HG02678 (cell line): ENCODE measurements at regions not wholly inside any gene's neighbourhood (a gene's known extent, or its start where the extent isn't known, plus 50 kb on each side); places are given as distances from the start of the nearest gene placed in this dataset.

Source experiments
- ATAC-seq: cut with Tn5 transposase; IDR thresholded peaks from one replicate; pipeline ENCODE4 v1.9.1; 2021; ENCODE audit warnings: mild to moderate bottlenecking, moderate library complexity; ENCODE audit not compliant: unreplicated experiment

DNA sequence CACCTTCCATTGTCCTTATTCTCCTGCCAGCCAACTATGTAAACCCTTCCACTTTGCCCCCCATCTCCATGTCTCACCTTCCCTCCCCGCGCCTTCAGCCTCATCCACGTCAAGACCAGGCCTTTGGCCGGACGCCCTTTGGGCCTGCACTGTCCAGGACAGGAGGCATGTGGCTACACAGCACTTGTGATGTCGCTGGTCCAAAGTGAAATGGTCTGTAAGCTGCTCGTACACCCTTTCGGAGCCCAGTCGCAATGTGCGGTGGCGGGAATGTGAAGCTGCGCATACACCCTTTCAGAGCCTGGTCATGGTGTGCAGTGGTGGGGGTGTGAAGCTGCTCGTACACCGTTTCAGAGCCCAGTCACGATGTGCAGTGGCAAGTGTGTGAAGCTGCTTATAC, 247.9 kb upstream of the RGS6 start:
- no peak for ATAC-seq

DNA sequence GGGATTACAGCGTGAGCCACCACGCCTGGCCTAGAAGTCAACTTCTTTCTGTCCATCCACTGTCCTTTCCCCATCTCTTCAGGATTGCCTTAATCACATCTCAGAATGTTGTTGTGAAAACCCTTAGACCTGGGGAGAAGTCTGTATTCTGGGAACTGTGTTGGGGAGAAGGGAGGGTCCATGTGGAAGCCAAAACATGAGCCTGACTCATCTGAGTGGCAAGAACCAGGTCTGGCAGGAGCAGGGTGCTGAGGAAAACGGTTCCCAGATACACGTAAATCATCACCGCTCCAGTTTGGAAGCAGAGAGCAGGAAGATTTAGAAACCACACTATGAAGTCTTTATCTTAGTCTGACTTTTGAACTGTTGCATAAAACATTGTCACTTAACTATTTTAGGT, 245.6 kb upstream of the RGS6 start:
- ATAC-seq = no peak

DNA sequence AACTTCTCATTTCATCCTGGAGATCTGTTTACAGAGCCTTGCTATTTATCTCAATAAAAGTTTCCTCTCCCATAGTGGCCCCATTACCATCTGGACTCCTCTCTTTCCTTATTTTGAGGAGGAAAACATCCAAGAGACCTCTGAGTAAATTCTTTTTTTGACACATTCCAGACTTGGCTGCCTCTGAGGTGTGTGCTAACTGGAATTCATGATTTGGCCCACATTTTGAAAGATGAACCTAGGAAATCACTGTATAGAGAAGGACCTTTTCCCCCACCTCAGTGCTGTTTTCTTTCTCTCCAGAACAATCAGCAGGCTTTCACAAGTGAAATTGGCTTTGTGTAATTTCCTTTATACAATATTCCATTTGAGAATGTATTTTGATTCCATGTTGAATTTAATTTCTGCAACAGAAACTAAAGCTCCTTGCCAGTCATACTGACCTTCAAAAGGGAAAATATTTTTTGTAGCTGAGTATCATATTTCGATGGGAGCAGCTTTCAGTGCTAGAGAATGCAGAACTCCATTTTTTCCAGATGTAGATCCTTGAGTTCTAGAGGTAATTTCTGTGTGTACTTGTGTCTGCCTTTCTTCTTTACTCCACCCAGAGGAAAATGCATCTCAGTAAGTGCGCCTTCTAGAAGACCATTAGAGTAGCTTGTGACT, 244.9 kb upstream of the RGS6 start:
- no peak for ATAC-seq

DNA sequence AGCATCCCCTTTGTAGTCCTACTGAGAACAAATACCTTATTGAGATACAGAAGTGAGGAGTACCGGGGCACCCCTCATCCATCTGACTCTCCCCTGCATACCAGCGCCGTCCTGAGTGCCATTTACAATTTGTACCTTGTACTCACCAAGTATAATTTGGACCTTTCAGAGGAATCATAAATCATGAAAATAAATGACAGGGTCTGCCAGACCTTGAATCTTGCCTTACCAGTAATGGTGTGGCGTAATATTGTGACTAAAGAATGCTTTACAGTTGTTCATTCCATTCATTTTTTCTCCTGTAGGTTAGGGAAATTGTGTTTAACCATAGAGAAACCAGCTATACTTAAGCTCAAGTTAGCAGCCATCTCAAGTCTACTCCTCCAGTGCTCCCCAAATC, 243.7 kb upstream of the RGS6 start:
- no peak for ATAC-seq

DNA sequence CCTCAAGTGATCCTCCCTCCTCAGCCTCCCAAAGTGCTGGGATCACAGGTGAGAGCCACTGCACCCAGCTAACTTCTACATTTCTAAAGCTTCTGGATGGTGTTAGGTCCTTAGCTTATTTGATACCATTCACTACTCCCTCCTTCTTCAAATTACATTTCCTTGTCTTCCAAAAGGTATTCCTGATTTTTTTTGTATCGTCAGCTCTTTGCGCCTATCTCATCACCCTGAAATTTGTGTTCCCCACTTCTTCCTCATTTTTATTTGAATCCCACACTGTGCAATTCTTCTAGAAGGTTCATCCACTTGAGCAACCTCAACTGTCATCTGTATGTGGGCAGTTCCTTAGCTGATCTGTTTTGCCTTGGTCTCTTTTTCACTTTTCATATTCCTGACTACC, 241.8 kb upstream of the RGS6 start:
- ATAC-seq = no peak

DNA sequence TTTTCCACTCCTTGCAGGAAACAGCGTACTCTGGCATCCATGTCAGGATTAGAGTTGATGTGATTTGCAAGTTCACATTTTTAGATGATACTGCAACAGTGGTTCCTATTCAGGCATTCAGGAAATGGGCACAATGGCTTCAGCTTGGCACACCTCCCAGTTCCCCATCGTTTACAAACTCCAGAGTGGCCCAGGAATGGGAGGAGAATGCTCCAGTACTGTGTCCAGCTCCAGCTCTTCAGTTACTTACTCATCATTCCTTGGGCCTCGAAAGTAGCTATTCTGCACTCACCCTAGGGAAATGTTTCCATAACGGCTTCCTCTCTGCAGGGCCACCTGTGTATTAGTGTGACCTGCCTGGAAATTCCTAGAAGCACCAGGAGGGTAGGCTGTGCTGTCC, 239.7 kb upstream of the RGS6 start:
- ATAC-seq = no peak

DNA sequence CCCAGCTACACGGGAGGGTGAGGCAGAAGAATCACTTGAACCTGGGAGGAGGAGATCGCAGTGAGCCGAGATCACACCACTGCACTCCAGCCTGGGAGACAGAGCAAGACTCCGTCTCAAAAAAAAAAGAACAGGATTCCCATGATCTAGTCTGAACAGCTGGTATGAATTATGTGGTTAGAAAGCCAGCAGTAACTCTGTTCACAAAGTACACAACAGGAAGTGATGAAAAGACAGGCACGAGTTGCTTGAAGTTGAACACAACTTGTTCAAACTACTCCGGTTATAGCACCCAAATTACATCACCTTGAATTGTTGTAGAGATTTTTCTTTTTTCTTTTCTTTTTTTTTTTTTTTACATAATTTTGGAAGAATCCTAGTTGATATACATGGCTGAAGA, 238.8 kb upstream of the RGS6 start:
- ATAC-seq = no peak

DNA sequence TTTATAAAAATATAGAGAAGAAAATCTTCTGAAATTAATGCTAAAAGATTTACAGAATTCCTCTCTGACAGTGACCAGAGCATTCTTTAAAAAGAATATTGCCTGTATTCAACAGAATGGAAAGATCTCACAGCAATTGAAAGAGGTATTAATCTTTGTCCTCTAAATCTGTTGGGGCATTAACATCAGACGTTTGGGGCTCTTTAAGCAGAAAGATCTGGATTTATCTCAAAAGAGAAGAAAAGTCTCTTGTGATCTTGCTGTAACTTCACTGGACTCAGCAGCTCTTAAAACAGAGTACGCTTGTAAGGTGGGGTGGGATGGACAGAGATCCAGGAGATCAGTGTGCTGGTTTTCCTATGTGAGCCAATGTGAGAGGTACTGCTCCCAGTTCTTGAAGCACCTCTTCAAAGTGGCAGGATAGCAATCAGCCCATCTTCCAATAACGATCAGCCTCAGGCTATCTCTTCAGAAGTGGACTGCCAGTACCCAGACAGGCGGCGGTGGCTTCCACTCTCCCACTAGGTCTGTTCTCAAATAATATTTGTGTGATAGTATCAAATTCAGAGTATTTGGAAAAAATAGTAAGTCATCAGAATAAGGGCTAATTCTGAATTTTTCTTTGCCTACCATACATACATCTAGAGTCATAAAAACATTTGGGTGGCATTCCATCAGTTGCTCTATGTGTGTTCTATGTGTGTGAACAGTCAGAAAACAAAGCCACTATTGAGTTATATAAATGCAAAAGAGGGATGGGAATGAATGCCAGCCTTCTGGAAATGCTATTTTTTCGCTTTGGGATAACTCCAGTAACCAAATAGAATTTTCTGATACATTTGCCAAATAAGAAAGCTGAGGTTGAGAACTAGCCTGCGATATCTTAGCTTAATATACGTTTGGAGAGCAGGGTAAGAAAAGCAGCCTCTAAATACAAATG, 237.4 kb upstream of the RGS6 start:
- no peak for ATAC-seq

DNA sequence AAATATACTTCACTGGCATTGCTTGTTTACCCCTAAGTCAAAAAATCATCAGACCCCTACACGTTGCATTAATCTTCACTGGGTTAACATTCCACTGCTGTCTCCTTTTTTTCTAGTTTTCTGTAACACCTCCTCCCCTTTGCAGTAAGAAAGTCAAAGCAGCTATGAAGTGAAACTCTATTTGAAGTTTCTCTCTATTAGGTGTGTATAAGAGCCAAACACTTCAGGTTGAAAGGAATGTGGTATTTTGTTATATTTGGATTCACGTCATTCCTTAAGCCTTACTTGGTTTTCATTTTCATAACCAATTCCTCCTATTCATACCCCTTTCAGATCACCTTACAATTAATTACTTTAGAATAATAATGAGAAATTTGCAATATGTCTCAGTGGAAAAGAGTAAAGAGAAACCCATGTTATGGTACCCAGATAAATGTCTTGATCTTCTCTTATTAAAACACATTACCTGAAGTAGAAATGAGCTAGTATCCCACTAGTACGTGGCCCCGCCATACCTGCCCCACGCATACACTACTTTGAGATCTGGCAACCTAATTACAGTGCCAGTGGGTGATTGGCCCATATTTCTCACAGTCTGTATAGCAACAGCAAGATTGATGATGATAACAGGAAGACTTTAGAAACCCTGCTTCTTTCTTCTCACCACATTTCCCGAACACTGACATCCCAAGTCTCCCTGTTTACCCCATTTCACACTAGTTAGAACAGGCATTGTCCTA, 236.4 kb upstream of the RGS6 start:
- ATAC-seq = no peak

DNA sequence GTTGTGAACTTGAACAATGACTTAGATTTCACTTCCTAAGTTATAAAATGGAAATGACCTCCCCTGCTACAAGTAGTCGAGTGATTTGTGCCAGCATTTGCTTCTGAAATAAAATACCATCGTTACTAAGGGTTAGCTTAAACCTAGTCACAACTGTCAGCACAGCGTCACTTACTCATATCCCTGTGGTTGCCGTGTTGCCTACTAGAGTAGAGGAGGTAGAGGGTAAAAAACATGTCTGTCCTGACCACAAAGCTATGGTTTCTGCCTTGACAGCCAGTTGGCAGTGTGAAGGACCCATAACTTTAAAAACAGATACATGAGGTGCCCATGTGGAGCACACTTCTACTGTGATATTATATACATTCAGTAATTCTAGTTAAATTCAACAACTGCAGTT, 234.2 kb upstream of the RGS6 start:
- no peak for ATAC-seq

DNA sequence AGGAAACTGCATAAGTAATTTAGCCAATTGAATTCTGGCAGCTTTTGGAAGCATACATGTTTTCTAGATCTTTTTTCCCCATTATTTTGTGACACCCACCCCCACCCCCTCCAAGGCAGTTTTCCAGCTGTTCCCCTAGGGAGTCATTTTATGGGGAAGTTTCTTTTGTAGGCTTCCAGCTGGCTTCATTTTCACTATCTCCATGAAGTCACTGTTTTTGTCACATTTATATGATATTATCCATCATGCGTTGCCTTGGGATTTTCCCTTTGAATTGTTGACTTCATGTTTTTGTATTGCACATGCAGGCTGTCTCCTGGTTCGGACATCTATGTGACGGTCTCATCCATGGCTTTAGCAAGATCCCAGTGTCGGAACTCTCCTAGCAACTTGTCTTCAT, 233.6 kb upstream of the RGS6 start:
- no peak for ATAC-seq

DNA sequence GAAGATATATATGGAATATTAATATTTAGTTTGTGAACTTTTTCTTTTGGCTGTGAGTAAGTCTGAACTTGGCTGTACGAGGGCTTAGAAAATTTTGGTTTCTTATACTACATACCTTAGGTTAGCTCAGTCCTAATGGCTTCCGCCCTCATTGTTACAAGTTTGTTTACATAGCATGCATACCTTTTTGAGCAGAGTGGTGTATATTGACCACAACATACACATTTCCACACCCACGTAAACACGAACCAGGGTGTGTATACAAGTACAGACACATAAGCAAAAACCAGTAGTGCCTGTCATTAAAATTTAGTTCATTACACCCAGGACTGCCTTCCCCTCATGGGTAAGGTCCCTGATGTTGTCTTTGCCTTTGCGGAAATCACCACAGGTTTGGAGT, 230.2 kb upstream of the RGS6 start:
- ATAC-seq = no peak

DNA sequence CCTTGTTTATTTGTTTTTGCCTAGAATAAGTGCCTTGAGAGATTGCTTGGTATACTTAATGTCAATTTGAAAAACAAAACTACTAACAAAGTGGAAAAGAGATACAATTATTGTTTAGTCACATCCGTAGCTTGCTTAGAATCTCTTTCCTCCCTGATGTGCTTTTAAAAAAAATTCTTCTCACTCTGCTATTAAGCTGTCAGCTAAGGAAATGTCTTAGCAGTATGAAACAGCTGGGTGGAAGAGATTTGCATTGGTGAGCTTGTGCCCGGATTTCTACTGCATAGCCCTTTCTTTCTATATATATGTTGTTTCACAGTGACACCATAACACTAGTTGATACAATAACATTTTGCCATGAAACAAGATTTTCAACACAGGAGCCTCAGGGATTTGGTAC, 229.4 kb upstream of the RGS6 start:
- ATAC-seq = no peak

DNA sequence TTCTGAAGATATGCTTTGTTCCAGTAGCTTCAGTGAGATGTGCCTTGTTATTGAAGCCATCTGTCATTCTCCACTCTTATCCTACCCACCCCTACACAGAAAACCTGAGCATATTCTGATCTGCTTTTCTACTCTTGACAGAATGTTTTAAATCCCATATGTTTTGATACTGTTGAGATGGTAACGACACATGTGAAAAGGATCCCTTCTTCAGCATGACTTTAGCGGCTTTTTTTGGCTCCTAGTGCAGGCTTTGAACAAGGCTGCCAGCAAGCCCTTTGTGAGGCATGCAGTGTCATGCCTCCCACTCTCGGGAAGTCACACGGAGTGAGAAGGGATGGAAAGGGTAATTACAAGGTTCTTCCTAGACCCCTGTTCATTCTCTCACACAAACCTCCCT, 228.8 kb upstream of the RGS6 start:
- no peak for ATAC-seq

DNA sequence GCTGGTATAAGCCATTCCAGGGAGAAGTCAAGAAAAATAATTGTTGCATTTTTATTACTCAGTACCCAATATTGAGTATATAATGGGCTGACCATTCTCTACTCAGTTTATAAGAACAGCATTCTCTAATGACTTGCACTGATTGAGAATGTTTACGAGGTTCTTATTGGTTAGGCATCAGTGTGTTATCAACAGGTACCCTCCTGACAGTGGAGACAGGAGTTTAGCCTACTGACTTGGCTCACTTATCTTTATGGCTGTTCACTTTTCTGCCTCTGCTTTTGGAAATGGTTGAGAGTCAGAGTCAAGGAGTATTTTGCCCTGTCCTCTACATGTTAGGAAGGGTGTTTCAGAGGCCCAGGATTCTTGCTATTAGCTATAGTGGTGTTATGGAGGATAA, 228.0 kb upstream of the RGS6 start:
- no peak for ATAC-seq

DNA sequence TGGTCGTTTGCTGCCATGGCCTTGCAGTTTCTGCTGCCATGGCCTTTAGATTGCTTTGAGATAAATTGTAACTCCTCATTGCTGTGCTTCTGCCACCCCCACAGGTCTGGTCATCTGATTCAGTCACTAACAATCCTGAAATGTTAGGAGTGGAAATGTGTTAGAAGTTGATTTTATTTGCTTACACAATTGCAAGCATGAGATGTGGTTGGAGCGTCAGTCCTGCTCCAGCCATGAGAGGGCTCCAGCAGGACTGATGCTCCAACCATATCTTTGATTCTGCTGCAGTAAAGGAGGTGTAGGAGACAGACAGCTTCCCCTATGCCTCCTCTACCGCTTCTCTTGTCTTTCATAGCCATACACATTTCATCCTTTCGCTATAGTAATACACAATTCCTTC, 226.8 kb upstream of the RGS6 start:
- no peak for ATAC-seq

DNA sequence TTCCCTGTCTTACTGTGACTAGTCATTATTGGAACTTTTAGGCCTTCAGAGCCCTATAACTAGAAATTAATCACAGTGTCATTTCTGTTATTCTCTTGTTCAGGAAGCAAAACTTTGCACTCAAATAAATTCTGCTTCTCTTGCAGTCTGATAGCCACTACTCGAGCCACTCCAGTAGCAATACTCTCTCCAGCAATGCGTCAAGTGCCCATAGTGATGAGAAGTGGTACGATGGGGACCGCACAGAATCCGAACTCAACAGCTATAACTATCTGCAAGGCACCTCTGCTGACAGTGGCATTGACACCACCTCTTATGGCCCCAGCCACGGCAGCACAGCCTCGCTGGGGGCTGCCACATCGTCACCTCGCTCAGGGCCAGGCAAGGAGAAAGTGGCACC, 223.2 kb upstream of the RGS6 start:
- no peak for ATAC-seq

DNA sequence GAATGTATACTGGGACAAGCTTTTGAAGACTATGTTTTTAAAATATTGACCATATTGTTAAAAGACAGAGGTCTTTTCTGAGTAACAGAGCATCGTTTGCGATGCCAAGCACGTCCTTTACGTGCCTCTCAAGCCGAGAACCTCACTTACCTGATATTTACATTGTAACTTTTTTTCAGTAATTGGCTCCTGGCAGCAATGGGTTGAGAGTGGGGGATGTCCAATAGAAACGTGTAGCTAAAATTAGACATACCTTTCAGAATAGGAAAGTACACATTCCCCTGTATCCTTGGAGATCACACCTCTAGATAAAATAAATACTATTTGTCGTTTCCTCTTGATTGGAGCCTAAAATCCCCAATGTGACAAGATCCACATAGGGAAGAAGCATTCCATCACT, 222.2 kb upstream of the RGS6 start:
- ATAC-seq = no peak

DNA sequence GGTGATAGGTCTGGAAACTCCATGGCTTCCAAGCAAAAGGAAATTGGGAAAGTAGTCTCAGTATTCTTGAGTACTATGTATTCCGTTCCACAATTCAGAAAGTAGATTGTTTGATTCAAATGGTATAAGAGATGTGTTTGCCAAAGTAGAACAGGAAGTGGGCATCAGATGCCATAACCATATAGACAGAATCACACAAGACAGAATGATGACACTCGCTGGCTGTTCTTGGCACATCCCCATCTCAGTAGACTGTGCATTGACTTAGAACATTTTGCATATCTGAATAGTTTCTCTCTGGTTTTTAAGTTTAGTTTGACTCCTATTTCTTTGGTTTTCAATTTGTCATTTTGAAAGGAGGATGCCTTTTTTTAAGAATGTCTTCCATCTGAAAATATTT, 221.1 kb upstream of the RGS6 start:
- ATAC-seq = no peak

DNA sequence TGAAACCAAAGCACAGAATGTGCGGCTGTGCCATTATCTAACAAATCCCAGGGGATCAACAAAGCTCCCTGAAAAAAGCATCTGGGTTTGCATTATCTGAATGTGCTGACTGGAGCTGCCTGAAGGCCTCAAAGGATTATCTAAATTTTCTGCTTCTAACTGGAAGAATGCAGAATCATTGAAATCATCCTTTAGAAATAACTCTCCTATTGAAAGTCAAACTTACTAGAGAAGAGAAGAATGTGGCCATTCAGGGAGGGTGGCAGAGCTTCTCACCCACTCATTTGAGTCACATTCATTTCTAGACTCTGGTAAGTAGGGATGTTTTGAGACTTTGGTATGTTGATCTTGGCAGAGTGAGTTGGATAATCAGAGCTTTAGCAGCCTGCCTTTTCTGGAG, 220.6 kb upstream of the RGS6 start:
- ATAC-seq = no peak

DNA sequence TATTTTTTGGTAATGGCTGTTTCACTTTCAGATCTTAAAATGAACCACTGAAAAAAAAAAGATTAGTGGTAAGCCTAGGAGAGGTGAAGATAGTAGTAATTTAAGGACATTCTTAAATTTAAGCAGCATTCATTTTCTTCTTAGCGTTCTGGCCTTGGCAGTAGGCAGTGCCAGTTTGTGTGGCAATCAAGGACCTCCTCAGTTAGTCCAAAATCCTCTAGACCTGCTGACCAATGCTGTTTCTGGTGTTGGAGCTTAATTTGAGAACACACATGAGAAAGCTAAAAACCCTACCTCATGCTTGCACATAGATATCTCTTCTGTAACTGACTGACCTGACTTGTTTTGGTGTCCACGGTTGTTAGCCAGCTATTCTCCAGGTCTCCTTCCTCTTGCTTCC, 219.8 kb upstream of the RGS6 start:
- ATAC-seq = no peak

DNA sequence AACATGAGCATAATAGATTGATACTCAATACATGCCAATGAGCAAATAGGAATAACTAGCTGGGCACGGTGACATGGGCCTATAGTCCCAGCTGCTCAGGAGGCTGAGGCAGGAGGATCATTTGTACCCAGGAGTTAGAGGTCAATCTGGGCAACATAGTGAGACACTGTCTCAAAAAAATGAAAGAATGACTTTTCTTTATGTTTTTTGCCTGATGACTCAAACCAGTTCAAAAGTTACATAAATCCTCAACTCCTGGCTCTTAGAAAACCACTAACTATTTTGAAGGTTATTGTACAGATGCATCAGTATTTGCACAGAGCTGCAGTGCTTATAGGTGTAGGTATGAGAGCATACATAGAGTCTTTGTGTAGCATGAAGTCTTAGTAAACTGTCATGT, 219.2 kb upstream of the RGS6 start:
- no peak for ATAC-seq
